ENCODE measurements at regions not wholly inside any gene's neighbourhood (a gene's known extent, or its start where the extent isn't known, plus 50 kb on each side); places are given as distances from the start of the nearest gene placed in this dataset.

DNA sequence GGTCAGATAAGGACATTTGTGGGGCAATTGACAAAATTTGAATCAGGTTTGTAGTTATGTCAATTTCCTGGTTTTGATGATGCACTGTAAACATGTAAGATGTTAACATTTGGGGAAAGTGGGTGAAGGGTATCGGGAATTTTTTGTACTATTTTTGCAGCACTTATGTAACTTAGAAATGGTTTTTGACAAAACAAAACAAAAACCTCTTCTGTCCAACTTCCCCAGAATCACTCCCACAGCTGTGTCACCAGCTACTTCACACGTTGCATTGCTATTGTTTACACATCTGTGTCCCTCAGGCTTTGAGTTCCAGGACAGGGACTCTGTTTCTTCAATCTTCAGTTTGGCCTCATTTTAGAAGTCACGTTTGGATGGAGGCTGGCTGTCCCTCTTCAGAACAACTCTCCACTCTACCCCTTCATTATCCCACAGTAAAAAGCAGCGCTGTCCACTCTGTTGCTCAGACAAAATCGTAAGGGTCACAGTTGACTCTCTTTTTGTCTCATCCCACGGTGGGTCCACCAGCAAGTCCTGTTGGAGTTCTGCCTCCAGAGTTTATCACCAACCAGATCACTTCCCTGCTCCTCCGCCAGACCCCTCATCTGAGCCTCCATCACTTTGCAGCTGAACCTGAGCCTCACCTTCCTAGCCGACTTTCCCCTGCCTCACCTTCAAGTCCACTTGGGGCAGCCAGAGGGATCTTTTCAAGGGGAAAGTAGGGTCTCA, 63.2 kb downstream of the NENF start:
- H3K27ac Mint-ChIP-seq, result no peak overlapping the region
- no peaks in the 10 kb centered on the region for H3K4me1 Mint-ChIP-seq
- H3K9me3 Mint-ChIP-seq, result no peaks in the 10 kb centered on the region
- ATAC-seq (replicated peaks), result no peak
- H3K36me3 Mint-ChIP-seq (ENCODE audit: low read depth), result no peaks in the 10 kb centered on the region
- H3K4me3 Mint-ChIP-seq, result no peak overlapping the region
- H3K27me3 Mint-ChIP-seq, result peaks cover 26% of the 10 kb centered on the region

- Mint-ChIP-seq H3K4me3 (no peak overlapping the region), H3K36me3 (ENCODE audit: low read depth) (no peaks in the 10 kb centered on the region), H3K9me3 (no peaks in the 10 kb centered on the region), H3K27me3 (peaks cover 24% of the 10 kb centered on the region), H3K27ac (no peak overlapping the region), H3K4me1 (no peaks in the 10 kb centered on the region)
- ATAC-seq (replicated peaks), result no peak
Observed at GRCh38 chr1:212496682-212497081, 64.0 kb downstream of the NENF start.

DNA sequence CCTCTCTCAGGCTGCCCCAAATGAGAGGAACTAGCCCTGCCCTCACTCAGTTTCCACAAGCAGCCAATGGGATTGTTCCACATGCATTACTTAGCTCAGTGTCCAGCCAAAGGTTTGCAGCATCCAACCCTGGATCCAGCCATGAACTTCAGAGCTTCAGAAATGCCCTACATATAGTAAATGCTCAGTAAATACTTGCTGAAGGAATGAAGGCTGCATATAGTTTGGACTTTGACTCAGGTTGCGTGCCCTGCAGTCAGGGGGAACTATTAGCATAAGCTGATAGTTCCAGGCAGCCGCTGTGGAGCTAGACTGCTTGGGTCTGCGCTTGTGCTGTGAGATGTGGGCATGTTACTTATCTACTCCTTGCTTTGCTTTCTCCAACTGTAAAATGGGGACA, 64.8 kb downstream of the NENF start:
- no peak overlapping the region for H3K27ac Mint-ChIP-seq
- peaks cover 20% of the 10 kb centered on the region for H3K27me3 Mint-ChIP-seq
- no peaks in the 10 kb centered on the region for H3K9me3 Mint-ChIP-seq
- no peaks in the 10 kb centered on the region for H3K36me3 Mint-ChIP-seq (ENCODE audit: low read depth)
- ATAC-seq (replicated peaks), result no peak
- H3K4me1 Mint-ChIP-seq, result no peaks in the 10 kb centered on the region
- no peak overlapping the region for H3K4me3 Mint-ChIP-seq

DNA sequence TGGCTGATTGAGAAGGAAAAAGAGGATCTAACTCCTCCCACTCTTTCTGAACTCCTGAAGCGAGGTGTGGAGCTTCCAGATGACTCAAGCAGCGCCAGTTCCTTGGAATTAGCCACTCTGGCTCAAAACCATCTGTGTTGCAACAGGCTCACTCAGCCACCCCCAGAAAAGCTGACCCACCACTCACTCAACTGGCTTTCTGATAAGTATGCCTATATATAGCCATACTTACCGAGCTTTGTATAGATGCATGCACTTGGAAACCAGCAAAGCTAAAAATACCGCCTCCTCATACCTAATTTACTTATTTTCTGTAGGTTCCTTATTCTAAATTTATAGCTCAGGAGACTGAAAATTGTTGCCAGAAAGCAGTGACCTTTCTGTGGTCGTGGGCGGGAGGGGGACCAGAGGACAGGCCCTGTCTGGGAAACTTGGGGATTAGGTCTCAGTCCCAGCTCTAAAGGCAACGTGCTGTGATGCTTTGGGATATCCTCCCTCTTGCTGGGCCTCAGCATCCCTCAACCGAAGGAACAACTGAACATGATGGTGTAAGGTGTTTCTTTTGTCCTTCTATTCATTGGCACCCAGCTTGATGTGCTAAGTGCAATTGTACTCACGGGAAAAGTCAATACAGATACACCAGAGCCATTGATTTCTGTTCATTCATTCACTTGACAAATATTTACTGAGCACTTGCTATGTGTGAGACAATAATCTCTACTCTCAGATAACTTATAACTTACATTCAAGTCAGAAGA, 65.7 kb downstream of the NENF start:
- Mint-ChIP-seq H3K4me1 (no peaks in the 10 kb centered on the region), H3K4me3 (no peak overlapping the region), H3K27me3 (peaks cover 20% of the 10 kb centered on the region), H3K27ac (no peak overlapping the region), H3K9me3 (no peaks in the 10 kb centered on the region), H3K36me3 (ENCODE audit: low read depth) (no peaks in the 10 kb centered on the region)
- ATAC-seq (replicated peaks), result no peak

DNA sequence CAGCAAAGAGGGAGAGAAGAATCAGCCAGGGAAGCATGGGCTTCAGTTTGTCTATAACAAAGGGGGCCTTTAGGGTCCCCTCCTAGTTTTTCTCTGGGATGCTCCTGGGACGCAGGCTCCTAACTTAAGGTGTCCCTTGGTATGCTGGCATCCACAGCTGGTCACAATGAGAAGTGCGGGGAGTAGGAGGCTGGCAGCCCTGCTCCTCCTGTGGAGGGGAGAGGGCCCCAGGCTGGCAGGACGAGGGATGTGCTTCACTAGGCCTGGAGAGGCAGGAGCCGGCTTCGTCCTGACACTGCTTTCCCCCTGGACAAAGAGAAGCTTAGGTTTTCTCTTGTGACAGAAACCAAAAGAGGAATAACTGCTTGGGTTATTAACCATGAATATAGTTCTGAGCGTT, 67.6 kb downstream of the NENF start:
- no peaks in the 10 kb centered on the region for H3K4me1 Mint-ChIP-seq
- no peak overlapping the region for H3K4me3 Mint-ChIP-seq
- H3K9me3 Mint-ChIP-seq, result no peaks in the 10 kb centered on the region
- peaks cover 20% of the 10 kb centered on the region for H3K27me3 Mint-ChIP-seq
- H3K27ac Mint-ChIP-seq, result no peak overlapping the region
- ATAC-seq (replicated peaks), result no peak
- H3K36me3 Mint-ChIP-seq (ENCODE audit: low read depth), result no peaks in the 10 kb centered on the region

GRCh38 chr1:212500983-212501382, 68.3 kb downstream of the NENF start:
- Mint-ChIP-seq H3K4me1 (no peaks in the 10 kb centered on the region), H3K4me3 (no peak overlapping the region), H3K27me3 (peaks cover 20% of the 10 kb centered on the region), H3K27ac (no peak overlapping the region), H3K9me3 (no peaks in the 10 kb centered on the region), H3K36me3 (ENCODE audit: low read depth) (no peaks in the 10 kb centered on the region)
- ATAC-seq (replicated peaks), result no peak

- ATAC-seq (replicated peaks), result peak; percentile 31
- Mint-ChIP-seq H3K27me3 (peaks cover 11% of the 10 kb centered on the region), H3K4me1 (no peaks in the 10 kb centered on the region), H3K27ac (no peak overlapping the region), H3K9me3 (no peaks in the 10 kb centered on the region), H3K36me3 (ENCODE audit: low read depth) (no peaks in the 10 kb centered on the region), H3K4me3 (no peak overlapping the region)
Observed at GRCh38 chr1:212503714-212504113, 71.0 kb downstream of the NENF start.

DNA sequence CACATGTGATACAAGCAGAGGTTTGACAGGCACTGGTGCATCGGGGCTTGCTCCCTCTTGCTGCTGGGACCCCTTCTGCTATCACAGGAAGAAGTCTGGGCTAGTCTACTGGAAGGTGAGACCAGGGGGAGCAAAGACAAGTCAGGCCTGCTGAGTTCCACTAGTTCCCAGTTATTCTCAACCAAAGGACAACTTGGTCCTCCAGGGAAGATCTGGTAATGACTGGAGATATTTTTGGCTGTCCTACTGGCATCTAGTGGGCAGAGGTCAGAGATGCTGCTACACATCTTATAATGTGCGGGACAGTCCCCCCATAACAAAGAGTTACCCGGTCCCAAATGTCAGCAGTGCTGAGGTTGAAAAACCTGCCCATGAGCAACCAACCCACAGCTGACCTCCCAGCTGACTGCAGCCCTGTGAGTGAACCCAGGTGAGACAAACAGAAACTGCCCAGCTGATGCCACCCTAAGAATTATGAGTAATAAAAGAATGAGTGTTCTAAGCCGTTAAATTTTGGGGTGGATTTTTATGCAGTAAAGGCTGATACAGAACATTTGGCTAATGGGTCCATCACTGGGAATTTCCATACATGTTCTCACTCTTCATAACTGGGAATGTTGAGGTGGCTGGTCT, 71.6 kb downstream of the NENF start:
- Mint-ChIP-seq H3K27ac (no peak overlapping the region), H3K4me3 (no peak overlapping the region), H3K9me3 (no peaks in the 10 kb centered on the region), H3K27me3 (peaks cover 11% of the 10 kb centered on the region), H3K36me3 (ENCODE audit: low read depth) (no peaks in the 10 kb centered on the region), H3K4me1 (no peaks in the 10 kb centered on the region)
- ATAC-seq (replicated peaks), result peak; percentile 85

GRCh38 chr1:212506666-212507065, 73.9 kb downstream of the NENF start:
- no peaks in the 10 kb centered on the region for H3K9me3 Mint-ChIP-seq
- no peak overlapping the region for H3K4me3 Mint-ChIP-seq
- peaks cover 9% of the 10 kb centered on the region for H3K27me3 Mint-ChIP-seq
- no peak for ATAC-seq (replicated peaks)
- no peak overlapping the region for H3K27ac Mint-ChIP-seq
- no peaks in the 10 kb centered on the region for H3K36me3 Mint-ChIP-seq (ENCODE audit: low read depth)
- H3K4me1 Mint-ChIP-seq, result no peaks in the 10 kb centered on the region

- H3K36me3 Mint-ChIP-seq (ENCODE audit: low read depth), result no peaks in the 10 kb centered on the region
- H3K4me1 Mint-ChIP-seq, result no peaks in the 10 kb centered on the region
- no peak overlapping the region for H3K27ac Mint-ChIP-seq
- ATAC-seq (replicated peaks), result no peak
- H3K4me3 Mint-ChIP-seq, result no peak overlapping the region
- no peaks in the 10 kb centered on the region for H3K9me3 Mint-ChIP-seq
- peaks cover 16% of the 10 kb centered on the region for H3K27me3 Mint-ChIP-seq
Observed at GRCh38 chr1:212507369-212507768, 74.6 kb downstream of the NENF start.

GRCh38 chr1:212512816-212513559, 80.3 kb downstream of the NENF start:
- Mint-ChIP-seq H3K4me3 (no peak overlapping the region), H3K27me3 (peaks cover 49% of the 10 kb centered on the region), H3K4me1 (no peaks in the 10 kb centered on the region), H3K36me3 (ENCODE audit: low read depth) (no peaks in the 10 kb centered on the region), H3K27ac (no peak overlapping the region), H3K9me3 (no peaks in the 10 kb centered on the region)
- ATAC-seq (replicated peaks), result peak; percentile 58

DNA sequence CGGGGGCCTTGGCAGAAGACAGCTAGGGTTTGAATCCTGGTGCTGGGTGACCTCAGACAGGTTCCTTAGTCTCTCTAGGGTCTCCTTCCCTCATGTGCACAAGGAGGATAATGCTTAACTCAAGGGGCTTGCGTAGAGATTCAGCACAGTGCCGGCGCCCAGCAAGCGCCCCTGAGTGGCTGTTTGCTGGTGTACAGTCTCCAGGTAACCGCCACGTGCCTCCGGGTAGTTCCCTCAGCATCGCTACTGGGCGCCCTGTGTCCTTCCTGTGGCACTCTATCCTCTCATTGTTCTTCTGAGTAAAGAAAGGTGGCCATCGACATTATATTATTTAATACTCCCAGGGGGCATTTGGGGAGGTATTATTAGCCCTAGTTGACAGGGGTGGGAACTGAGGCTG, 80.9 kb downstream of the NENF start:
- H3K27ac Mint-ChIP-seq, result no peak overlapping the region
- ATAC-seq (replicated peaks), result no peak
- H3K9me3 Mint-ChIP-seq, result no peaks in the 10 kb centered on the region
- no peaks in the 10 kb centered on the region for H3K36me3 Mint-ChIP-seq (ENCODE audit: low read depth)
- peak overlapping the region; percentile 16 for H3K4me3 Mint-ChIP-seq
- H3K27me3 Mint-ChIP-seq, result peaks cover 49% of the 10 kb centered on the region
- H3K4me1 Mint-ChIP-seq, result no peaks in the 10 kb centered on the region

- Mint-ChIP-seq H3K4me1 (no peaks in the 10 kb centered on the region), H3K4me3 (peak overlapping the region; percentile 16), H3K36me3 (ENCODE audit: low read depth) (no peaks in the 10 kb centered on the region), H3K27me3 (peaks cover 46% of the 10 kb centered on the region), H3K27ac (no peak overlapping the region), H3K9me3 (no peaks in the 10 kb centered on the region)
- ATAC-seq (replicated peaks), result no peak
Observed at GRCh38 chr1:212514056-212514614, 81.4 kb downstream of the NENF start.

GRCh38 chr1:212514782-212515181, 82.1 kb downstream of the NENF start:
- Mint-ChIP-seq H3K4me3 (no peak overlapping the region), H3K27ac (no peak overlapping the region), H3K4me1 (no peaks in the 10 kb centered on the region), H3K27me3 (peaks cover 46% of the 10 kb centered on the region), H3K36me3 (ENCODE audit: low read depth) (no peaks in the 10 kb centered on the region), H3K9me3 (no peaks in the 10 kb centered on the region)
- ATAC-seq (replicated peaks), result no peak

Data from activated T-helper 17 cell treated with anti-CD3 and anti-CD28 coated beads, Interleukin-2, amount 50 U/mL, for 72 hours (primary cell).